LNCAP (cell line): ENCODE measurements at regions not wholly inside any gene's neighbourhood (a gene's known extent, or its start where the extent isn't known, plus 50 kb on each side); places are given as distances from the start of the nearest gene placed in this dataset.

Experiments
- CTCF ChIP-seq: fragments of 450-650 bp; IDR thresholded peaks from 2 replicates; pipeline ENCODE4 v1.5.1; 2017; ENCODE audit warnings: mild to moderate bottlenecking

- no peak for TF ChIP-seq CTCF
Observed at GRCh38 chr5:104267320-104268015, 704.9 kb upstream of the NUDT12 start.

DNA sequence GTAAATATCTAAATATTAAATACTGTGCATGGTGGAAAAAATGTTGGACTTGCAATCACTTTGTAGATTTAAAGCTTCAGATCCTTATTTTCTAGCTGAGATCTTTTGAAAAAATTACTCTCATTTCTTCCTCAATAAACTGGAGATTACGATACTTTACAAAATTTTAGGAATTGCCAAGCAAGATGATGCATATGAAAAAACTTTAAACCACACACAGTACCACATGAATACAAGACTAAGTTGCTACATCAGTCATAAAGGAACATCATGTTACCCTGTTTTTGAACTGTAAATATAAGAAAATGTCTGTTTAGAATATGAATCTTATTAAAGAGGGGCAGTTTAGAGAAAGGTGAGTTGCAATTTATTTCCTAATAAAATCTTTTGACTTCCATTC is 703.6 kb upstream of the NUDT12 start:
- TF ChIP-seq CTCF, result no peak

- no peak for TF ChIP-seq CTCF
Observed at GRCh38 chr5:104265531-104266140, 703.0 kb upstream of the NUDT12 start.

GRCh38 chr5:104247260-104247659 is 684.7 kb upstream of the NUDT12 start:
- no peak for TF ChIP-seq CTCF

- no peak for TF ChIP-seq CTCF
Observed at GRCh38 chr5:104241046-104241445, 678.5 kb upstream of the NUDT12 start.

GRCh38 chr5:104237586-104237985 is 675.0 kb upstream of the NUDT12 start:
- TF ChIP-seq CTCF, result no peak

GRCh38 chr5:104223885-104224773 is 661.5 kb upstream of the NUDT12 start:
- no peak for TF ChIP-seq CTCF
